ENCODE measurements at regions not wholly inside any gene's neighbourhood (a gene's known extent, or its start where the extent isn't known, plus 50 kb on each side); places are given as distances from the start of the nearest gene placed in this dataset.

- Histone ChIP-seq H3K27ac (ENCODE audit: low read depth in 2 of 2, low read length in 2 of 2) (no peak overlapping the region), H3K4me1 (ENCODE audit: control insufficient read depth in 2 of 2, insufficient read depth in 2 of 2, low read length in 2 of 2) (no peaks in the 10 kb centered on the region), H3K4me3 (ENCODE audit: low read length in 2 of 2) (no peak overlapping the region), H3K9me3 (ENCODE audit: control insufficient read depth in 2 of 2, low read length in 2 of 2) (no peaks in the 10 kb centered on the region), H3K27me3 (ENCODE audit: control insufficient read depth in 2 of 2, insufficient read depth in 2 of 2, low read length in 2 of 2) (no peaks in the 10 kb centered on the region), H3K36me3 (ENCODE audit: control insufficient read depth in 2 of 2, insufficient read depth in 2 of 2, low read length in 2 of 2) (no peaks in the 10 kb centered on the region), H3K9ac (ENCODE audit: low read depth in 1 of 2, low read length in 2 of 2) (no peak overlapping the region)
Measured at GRCh38 chr2:200052627-200053026, 97.2 kb downstream of the MAIP1 start.

DNA sequence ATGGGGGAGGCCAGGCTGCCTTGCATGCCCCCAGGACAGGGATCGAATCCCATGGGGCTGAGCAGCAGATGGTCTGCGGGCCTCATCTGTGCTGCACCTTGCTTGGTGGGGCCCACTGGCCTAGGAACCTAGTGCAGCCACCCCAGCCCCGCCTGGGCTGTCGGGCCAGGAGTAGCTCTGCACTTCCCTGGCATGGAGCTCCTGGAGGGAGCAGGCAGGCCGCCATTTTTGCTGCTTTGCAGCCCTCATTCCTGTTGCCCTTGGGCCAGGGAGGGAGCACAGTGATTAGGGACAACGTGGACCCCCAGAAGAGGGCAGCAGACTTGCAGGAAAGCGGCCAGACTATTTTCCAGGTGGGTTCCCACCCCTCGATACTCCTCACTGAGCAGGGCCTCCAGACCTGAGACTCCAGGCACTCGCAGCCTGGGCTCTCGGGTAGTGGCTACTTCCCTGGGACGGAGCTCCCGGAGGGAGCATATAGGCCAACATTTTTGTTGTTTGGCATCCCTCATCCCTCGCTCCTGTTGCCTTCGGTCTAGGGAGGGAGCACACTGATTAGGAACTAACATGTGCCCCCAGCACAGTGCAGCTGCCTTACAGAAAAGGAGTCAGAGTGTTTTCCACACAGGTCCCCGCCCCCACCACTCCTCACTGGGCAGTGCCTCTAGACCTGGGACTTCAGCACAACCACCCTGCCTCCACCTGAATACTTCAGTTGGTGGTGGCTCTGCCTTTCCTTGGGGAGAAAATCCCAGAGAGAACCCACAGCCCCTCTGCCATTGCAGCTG is 99.5 kb downstream of the MAIP1 start:
- H3K9me3 ChIP-seq (ENCODE audit: control insufficient read depth in 2 of 2, low read length in 2 of 2), result no peaks in the 10 kb centered on the region
- H3K4me1 ChIP-seq (ENCODE audit: control insufficient read depth in 2 of 2, insufficient read depth in 2 of 2, low read length in 2 of 2), result no peaks in the 10 kb centered on the region
- no peak overlapping the region for H3K4me3 ChIP-seq (ENCODE audit: low read length in 2 of 2)
- H3K27ac ChIP-seq (ENCODE audit: low read depth in 2 of 2, low read length in 2 of 2), result no peak overlapping the region
- no peaks in the 10 kb centered on the region for H3K27me3 ChIP-seq (ENCODE audit: control insufficient read depth in 2 of 2, insufficient read depth in 2 of 2, low read length in 2 of 2)
- no peak overlapping the region for H3K9ac ChIP-seq (ENCODE audit: low read depth in 1 of 2, low read length in 2 of 2)
- no peaks in the 10 kb centered on the region for H3K36me3 ChIP-seq (ENCODE audit: control insufficient read depth in 2 of 2, insufficient read depth in 2 of 2, low read length in 2 of 2)

DNA sequence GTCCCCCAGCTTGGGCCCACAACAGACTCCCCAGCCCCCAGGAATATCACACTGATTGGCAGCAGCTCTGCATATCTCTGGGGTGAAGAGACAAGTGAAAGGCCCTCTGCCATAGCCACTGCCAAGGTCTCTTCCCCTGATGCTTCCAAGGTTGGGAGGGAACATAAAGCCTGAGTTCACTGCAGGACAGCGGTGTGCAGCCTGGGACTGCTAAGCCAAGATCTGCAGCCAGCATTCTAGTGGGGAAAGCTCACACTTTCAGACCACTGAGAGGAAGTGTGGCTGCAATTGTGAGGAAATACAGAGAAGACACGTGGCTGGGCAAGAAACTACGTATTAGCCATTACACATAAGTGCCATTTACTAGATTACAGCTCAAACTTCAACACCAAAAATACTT is 100.7 kb downstream of the MAIP1 start:
- Histone ChIP-seq H3K36me3 (ENCODE audit: control insufficient read depth in 2 of 2, insufficient read depth in 2 of 2, low read length in 2 of 2) (no peaks in the 10 kb centered on the region), H3K4me3 (ENCODE audit: low read length in 2 of 2) (no peak overlapping the region), H3K9me3 (ENCODE audit: control insufficient read depth in 2 of 2, low read length in 2 of 2) (no peaks in the 10 kb centered on the region), H3K27ac (ENCODE audit: low read depth in 2 of 2, low read length in 2 of 2) (no peak overlapping the region), H3K27me3 (ENCODE audit: control insufficient read depth in 2 of 2, insufficient read depth in 2 of 2, low read length in 2 of 2) (no peaks in the 10 kb centered on the region), H3K4me1 (ENCODE audit: control insufficient read depth in 2 of 2, insufficient read depth in 2 of 2, low read length in 2 of 2) (no peaks in the 10 kb centered on the region), H3K9ac (ENCODE audit: low read depth in 1 of 2, low read length in 2 of 2) (no peak overlapping the region)

DNA sequence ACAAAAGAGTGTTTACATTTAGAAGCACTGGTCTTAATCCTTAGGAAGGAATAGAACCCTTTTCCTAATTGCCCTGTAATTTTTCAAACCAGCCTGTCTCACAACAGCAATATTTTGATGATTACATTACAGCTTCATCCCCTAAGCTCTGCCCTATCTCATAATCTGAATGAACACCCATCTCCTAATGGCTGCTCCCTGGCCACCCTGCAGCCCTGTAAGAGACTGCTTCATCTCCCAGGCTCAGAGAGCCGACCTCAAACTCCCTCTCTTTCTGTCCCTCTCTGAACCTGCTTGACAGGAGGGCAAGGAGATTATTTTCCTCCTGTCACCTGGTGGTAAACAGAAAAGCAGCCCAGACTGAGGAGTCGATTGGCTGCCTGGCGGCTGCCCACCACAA is 107.8 kb downstream of the MAIP1 start:
- H3K27ac ChIP-seq (ENCODE audit: low read depth in 2 of 2, low read length in 2 of 2), result no peak overlapping the region
- no peak overlapping the region for H3K9ac ChIP-seq (ENCODE audit: low read depth in 1 of 2, low read length in 2 of 2)
- H3K9me3 ChIP-seq (ENCODE audit: control insufficient read depth in 2 of 2, low read length in 2 of 2), result no peaks in the 10 kb centered on the region
- H3K4me3 ChIP-seq (ENCODE audit: low read length in 2 of 2), result no peak overlapping the region
- H3K36me3 ChIP-seq (ENCODE audit: control insufficient read depth in 2 of 2, insufficient read depth in 2 of 2, low read length in 2 of 2), result no peaks in the 10 kb centered on the region
- H3K4me1 ChIP-seq (ENCODE audit: control insufficient read depth in 2 of 2, insufficient read depth in 2 of 2, low read length in 2 of 2), result no peaks in the 10 kb centered on the region
- H3K27me3 ChIP-seq (ENCODE audit: control insufficient read depth in 2 of 2, insufficient read depth in 2 of 2, low read length in 2 of 2), result no peaks in the 10 kb centered on the region

- Histone ChIP-seq H3K9ac (ENCODE audit: low read depth in 1 of 2, low read length in 2 of 2) (no peak overlapping the region), H3K27me3 (ENCODE audit: control insufficient read depth in 2 of 2, insufficient read depth in 2 of 2, low read length in 2 of 2) (no peaks in the 10 kb centered on the region), H3K4me3 (ENCODE audit: low read length in 2 of 2) (no peak overlapping the region), H3K36me3 (ENCODE audit: control insufficient read depth in 2 of 2, insufficient read depth in 2 of 2, low read length in 2 of 2) (no peaks in the 10 kb centered on the region), H3K9me3 (ENCODE audit: control insufficient read depth in 2 of 2, low read length in 2 of 2) (no peaks in the 10 kb centered on the region), H3K4me1 (ENCODE audit: control insufficient read depth in 2 of 2, insufficient read depth in 2 of 2, low read length in 2 of 2) (no peaks in the 10 kb centered on the region), H3K27ac (ENCODE audit: low read depth in 2 of 2, low read length in 2 of 2) (no peak overlapping the region)
Measured at GRCh38 chr2:200064879-200065278, 109.5 kb downstream of the MAIP1 start.

- Histone ChIP-seq H3K9me3 (ENCODE audit: control insufficient read depth in 2 of 2, low read length in 2 of 2) (no peaks in the 10 kb centered on the region), H3K4me1 (ENCODE audit: control insufficient read depth in 2 of 2, insufficient read depth in 2 of 2, low read length in 2 of 2) (no peaks in the 10 kb centered on the region), H3K27ac (ENCODE audit: low read depth in 2 of 2, low read length in 2 of 2) (no peak overlapping the region), H3K36me3 (ENCODE audit: control insufficient read depth in 2 of 2, insufficient read depth in 2 of 2, low read length in 2 of 2) (no peaks in the 10 kb centered on the region), H3K9ac (ENCODE audit: low read depth in 1 of 2, low read length in 2 of 2) (no peak overlapping the region), H3K4me3 (ENCODE audit: low read length in 2 of 2) (no peak overlapping the region), H3K27me3 (ENCODE audit: control insufficient read depth in 2 of 2, insufficient read depth in 2 of 2, low read length in 2 of 2) (no peaks in the 10 kb centered on the region)
Measured at GRCh38 chr2:200065477-200065876, 110.1 kb downstream of the MAIP1 start.

GRCh38 chr2:200066417-200066816 is 111.0 kb downstream of the MAIP1 start:
- H3K27ac ChIP-seq (ENCODE audit: low read depth in 2 of 2, low read length in 2 of 2), result no peak overlapping the region
- no peaks in the 10 kb centered on the region for H3K36me3 ChIP-seq (ENCODE audit: control insufficient read depth in 2 of 2, insufficient read depth in 2 of 2, low read length in 2 of 2)
- no peak overlapping the region for H3K9ac ChIP-seq (ENCODE audit: low read depth in 1 of 2, low read length in 2 of 2)

GRCh38 chr2:200068642-200069041 is 113.3 kb downstream of the MAIP1 start:
- Histone ChIP-seq H3K9ac (ENCODE audit: low read depth in 1 of 2, low read length in 2 of 2) (no peak overlapping the region), H3K4me3 (ENCODE audit: low read length in 2 of 2) (no peak overlapping the region), H3K36me3 (ENCODE audit: control insufficient read depth in 2 of 2, insufficient read depth in 2 of 2, low read length in 2 of 2) (no peaks in the 10 kb centered on the region), H3K27ac (ENCODE audit: low read depth in 2 of 2, low read length in 2 of 2) (no peak overlapping the region), H3K27me3 (ENCODE audit: control insufficient read depth in 2 of 2, insufficient read depth in 2 of 2, low read length in 2 of 2) (no peaks in the 10 kb centered on the region), H3K9me3 (ENCODE audit: control insufficient read depth in 2 of 2, low read length in 2 of 2) (no peaks in the 10 kb centered on the region), H3K4me1 (ENCODE audit: control insufficient read depth in 2 of 2, insufficient read depth in 2 of 2, low read length in 2 of 2) (no peaks in the 10 kb centered on the region)

More at GRCh38 chr2:200066417-200066816, 111.0 kb downstream of the MAIP1 start:
- Histone ChIP-seq H3K4me1 (ENCODE audit: control insufficient read depth in 2 of 2, insufficient read depth in 2 of 2, low read length in 2 of 2) (no peaks in the 10 kb centered on the region), H3K9me3 (ENCODE audit: control insufficient read depth in 2 of 2, low read length in 2 of 2) (no peaks in the 10 kb centered on the region), H3K4me3 (ENCODE audit: low read length in 2 of 2) (no peak overlapping the region), H3K27me3 (ENCODE audit: control insufficient read depth in 2 of 2, insufficient read depth in 2 of 2, low read length in 2 of 2) (no peaks in the 10 kb centered on the region)

DNA sequence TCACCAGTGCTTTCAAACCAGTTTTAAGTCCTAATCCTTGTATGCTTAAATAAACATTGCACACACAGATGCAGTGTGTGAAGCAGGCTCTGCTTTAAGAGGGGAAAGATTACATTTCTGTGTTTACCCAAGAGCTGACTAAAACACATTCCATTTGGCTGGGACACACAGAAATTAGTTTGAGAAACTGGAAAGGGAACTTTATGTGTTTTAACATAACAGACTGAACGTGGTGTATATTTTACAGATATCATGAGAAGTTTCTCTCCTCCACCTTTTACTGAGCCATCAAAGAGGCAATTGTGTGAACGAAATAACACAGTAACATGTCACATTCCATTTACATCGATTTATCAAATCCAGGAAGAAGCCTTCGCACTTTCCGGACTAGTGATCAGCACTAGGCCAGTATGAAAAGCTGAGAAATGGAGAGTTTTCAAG is 121.8 kb downstream of the MAIP1 start:
- Histone ChIP-seq H3K4me3 (ENCODE audit: low read length in 2 of 2) (no peak overlapping the region), H3K27ac (ENCODE audit: low read depth in 2 of 2, low read length in 2 of 2) (no peak overlapping the region)

DNA sequence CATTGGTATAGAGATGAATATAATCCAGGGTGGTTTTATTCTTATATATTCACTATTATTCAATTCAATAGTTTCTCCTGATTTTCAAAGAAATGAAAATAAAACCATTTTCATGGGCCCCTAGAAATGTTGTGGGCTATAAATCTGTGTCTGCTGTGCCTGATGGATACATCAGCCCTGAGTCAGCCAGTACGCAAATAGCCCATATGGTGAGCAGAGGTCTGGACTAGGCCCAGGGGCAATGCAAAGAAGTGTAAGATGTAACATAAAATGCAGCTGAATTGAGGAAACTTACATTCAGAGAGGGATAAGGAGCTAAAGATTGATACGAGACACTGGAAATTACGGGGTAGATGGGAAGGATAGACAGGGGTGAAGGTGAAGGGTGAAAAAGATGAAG is 122.5 kb downstream of the MAIP1 start:
- no peak overlapping the region for H3K4me3 ChIP-seq (ENCODE audit: low read length in 2 of 2)
- H3K36me3 ChIP-seq (ENCODE audit: control insufficient read depth in 2 of 2, insufficient read depth in 2 of 2, low read length in 2 of 2), result no peaks in the 10 kb centered on the region
- no peak overlapping the region for H3K9ac ChIP-seq (ENCODE audit: low read depth in 1 of 2, low read length in 2 of 2)
- H3K9me3 ChIP-seq (ENCODE audit: control insufficient read depth in 2 of 2, low read length in 2 of 2), result no peaks in the 10 kb centered on the region
- no peaks in the 10 kb centered on the region for H3K27me3 ChIP-seq (ENCODE audit: control insufficient read depth in 2 of 2, insufficient read depth in 2 of 2, low read length in 2 of 2)
- peaks cover 0 to 2% of the 10 kb centered on the region in 2 donors for H3K4me1 ChIP-seq (ENCODE audit: control insufficient read depth in 2 of 2, insufficient read depth in 2 of 2, low read length in 2 of 2)
- no peak overlapping the region for H3K27ac ChIP-seq (ENCODE audit: low read depth in 2 of 2, low read length in 2 of 2)

More for the DNA sequence above, 121.8 kb downstream of the MAIP1 start:
- H3K36me3 ChIP-seq (ENCODE audit: control insufficient read depth in 2 of 2, insufficient read depth in 2 of 2, low read length in 2 of 2), result no peaks in the 10 kb centered on the region
- peaks cover 0 to 2% of the 10 kb centered on the region in 2 donors for H3K4me1 ChIP-seq (ENCODE audit: control insufficient read depth in 2 of 2, insufficient read depth in 2 of 2, low read length in 2 of 2)
- no peak overlapping the region for H3K9ac ChIP-seq (ENCODE audit: low read depth in 1 of 2, low read length in 2 of 2)
- no peaks in the 10 kb centered on the region for H3K27me3 ChIP-seq (ENCODE audit: control insufficient read depth in 2 of 2, insufficient read depth in 2 of 2, low read length in 2 of 2)
- H3K9me3 ChIP-seq (ENCODE audit: control insufficient read depth in 2 of 2, low read length in 2 of 2), result no peaks in the 10 kb centered on the region
